ENCODE measurements at regions not wholly inside any gene's neighbourhood (a gene's known extent, or its start where the extent isn't known, plus 50 kb on each side); places are given as distances from the start of the nearest gene placed in this dataset.

DNA sequence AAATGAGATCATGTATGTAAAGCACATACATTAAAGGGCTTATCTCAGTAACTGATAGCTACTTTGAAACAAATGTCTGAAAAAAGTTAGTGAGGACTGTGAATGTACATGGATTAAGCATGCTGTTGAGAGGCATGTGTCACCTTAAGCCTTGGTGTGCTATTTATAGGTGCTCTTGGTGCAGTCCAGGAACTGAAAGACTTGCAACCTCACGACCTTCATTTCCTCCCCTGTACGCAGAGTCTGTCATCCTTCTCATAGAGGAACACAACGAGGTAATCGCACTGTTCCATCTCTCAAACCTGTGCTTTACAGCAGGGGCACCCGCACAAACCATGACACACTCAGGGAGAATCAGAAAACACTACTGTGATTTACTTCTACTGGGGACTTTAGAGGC, 65.6 kb downstream of the UFM1 start:
- no peak for TF ChIP-seq GATA3 (IDR thresholded peaks at IDR 0.05; ENCODE audit: low read depth, low read length)
- no peak for TF ChIP-seq GATA2 (IDR thresholded peaks at IDR 0.05; ENCODE audit: low read depth, low read length)
